GM18520 (cell line): ENCODE measurements at regions not wholly inside any gene's neighbourhood (a gene's known extent, or its start where the extent isn't known, plus 50 kb on each side); places are given as distances from the start of the nearest gene placed in this dataset.
"Not testable (repeated sequence)": the region's sequence is repeated elsewhere in the genome, so short reads cannot be mapped to it uniquely, and the experiment has no call there.

ENCODE experiments used
- ATAC-seq: cut with Tn5 transposase; IDR thresholded peaks from one replicate; pipeline ENCODE4 v1.9.1; 2021; ENCODE audit not compliant: unreplicated experiment

GRCh38 chr7:130845581-130846085 is 111.6 kb upstream of the KLF14 start:
- no peak for ATAC-seq

GRCh38 chr7:130849604-130850003 is 115.6 kb upstream of the KLF14 start:
- ATAC-seq = no peak

- ATAC-seq = no peak
Measured at GRCh38 chr7:130850956-130851355, 116.9 kb upstream of the KLF14 start.

GRCh38 chr7:130852867-130853266 is 118.9 kb upstream of the KLF14 start:
- ATAC-seq = no peak

GRCh38 chr7:130853503-130854279 is 119.7 kb upstream of the KLF14 start:
- ATAC-seq = no peak

GRCh38 chr7:130854481-130854880 is 120.5 kb upstream of the KLF14 start:
- no peak for ATAC-seq

GRCh38 chr7:130856866-130857265 is 122.9 kb upstream of the KLF14 start:
- ATAC-seq = no peak

- not testable (repeated sequence) for ATAC-seq
Measured at GRCh38 chr7:130860832-130861231, 126.8 kb upstream of the KLF14 start.

GRCh38 chr7:130865408-130866236 is 131.6 kb upstream of the KLF14 start:
- no peak for ATAC-seq

- no peak for ATAC-seq
Measured at GRCh38 chr7:130867039-130867438, 133.0 kb upstream of the KLF14 start.

- no peak for ATAC-seq
Measured at GRCh38 chr7:130867581-130868136, 133.7 kb upstream of the KLF14 start.

GRCh38 chr7:130868139-130868538 is 134.1 kb upstream of the KLF14 start:
- ATAC-seq = no peak

GRCh38 chr7:130869918-130870317 is 135.9 kb upstream of the KLF14 start:
- no peak for ATAC-seq

GRCh38 chr7:130872341-130872740 is 138.3 kb upstream of the KLF14 start:
- no peak for ATAC-seq

GRCh38 chr7:130872756-130873448 is 138.9 kb upstream of the KLF14 start:
- no peak for ATAC-seq

GRCh38 chr7:130874071-130874915 is 140.3 kb upstream of the KLF14 start:
- no peak for ATAC-seq

GRCh38 chr7:130875265-130875741 is 141.3 kb upstream of the KLF14 start:
- ATAC-seq = no peak

GRCh38 chr7:130875901-130876300 is 141.9 kb upstream of the KLF14 start:
- no peak for ATAC-seq

- no peak for ATAC-seq
Measured at GRCh38 chr7:130877236-130877990, 143.4 kb upstream of the KLF14 start.
